ENCODE measurements at regions not wholly inside any gene's neighbourhood (a gene's known extent, or its start where the extent isn't known, plus 50 kb on each side); places are given as distances from the start of the nearest gene placed in this dataset.

GRCh38 chr9:135268981-135269380, 181.5 kb downstream of the OLFM1 start:
- Mint-ChIP-seq H3K4me1 (ENCODE audit: low read depth) (no peaks in the 10 kb centered on the region), H3K27me3 (ENCODE audit: low read depth) (no peaks in the 10 kb centered on the region), H3K27ac (no peak overlapping the region), H3K9me3 (peaks cover 5% of the 10 kb centered on the region), H3K36me3 (ENCODE audit: low read depth) (no peaks in the 10 kb centered on the region), H3K4me3 (no peak overlapping the region)
- DNase-seq (ENCODE audit: low spot score): no peak

DNA sequence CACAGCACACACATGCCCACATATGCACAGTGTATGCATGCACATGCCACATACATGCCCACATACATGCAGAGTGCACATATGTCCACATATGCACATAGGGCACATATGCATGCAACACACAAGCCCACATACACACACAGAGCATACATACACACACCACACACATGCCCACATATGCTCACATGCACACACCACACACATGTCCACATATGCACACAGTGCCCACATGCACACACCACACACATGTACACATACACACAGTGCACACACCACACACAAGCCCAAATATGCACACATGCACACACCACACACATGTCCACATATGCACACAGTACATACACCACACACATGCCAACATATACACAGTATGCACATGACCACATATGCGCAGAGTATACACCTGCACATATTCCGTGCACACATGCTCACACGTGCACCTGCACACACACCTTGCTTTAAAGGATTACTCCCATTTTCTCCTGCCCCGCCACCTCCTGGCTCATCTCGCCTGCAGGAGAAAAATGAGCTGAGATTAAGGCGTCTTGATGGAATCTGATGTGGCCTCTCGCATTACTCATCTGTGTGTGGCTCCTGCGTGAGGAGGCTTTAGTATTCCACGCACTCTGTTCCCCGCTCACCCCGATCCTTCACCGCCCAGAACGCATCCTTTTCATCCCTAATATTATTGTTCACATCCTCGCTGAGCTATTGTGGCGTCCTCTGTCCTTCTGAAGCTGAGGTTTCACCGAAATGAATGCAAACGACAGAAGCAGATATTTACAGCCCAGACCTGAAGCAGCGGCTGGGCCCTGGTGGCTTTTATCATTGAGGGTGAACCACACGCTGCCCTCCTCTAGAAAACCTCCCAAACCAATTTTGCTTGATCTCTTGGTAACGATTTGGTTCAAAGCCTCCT, 182.7 kb downstream of the OLFM1 start:
- Mint-ChIP-seq H3K36me3 (ENCODE audit: low read depth) (no peaks in the 10 kb centered on the region), H3K27me3 (ENCODE audit: low read depth) (no peaks in the 10 kb centered on the region), H3K9me3 (peaks cover 5% of the 10 kb centered on the region), H3K4me1 (ENCODE audit: low read depth) (no peaks in the 10 kb centered on the region), H3K4me3 (no peak overlapping the region), H3K27ac (no peak overlapping the region)
- DNase-seq (ENCODE audit: low spot score): no peak

DNA sequence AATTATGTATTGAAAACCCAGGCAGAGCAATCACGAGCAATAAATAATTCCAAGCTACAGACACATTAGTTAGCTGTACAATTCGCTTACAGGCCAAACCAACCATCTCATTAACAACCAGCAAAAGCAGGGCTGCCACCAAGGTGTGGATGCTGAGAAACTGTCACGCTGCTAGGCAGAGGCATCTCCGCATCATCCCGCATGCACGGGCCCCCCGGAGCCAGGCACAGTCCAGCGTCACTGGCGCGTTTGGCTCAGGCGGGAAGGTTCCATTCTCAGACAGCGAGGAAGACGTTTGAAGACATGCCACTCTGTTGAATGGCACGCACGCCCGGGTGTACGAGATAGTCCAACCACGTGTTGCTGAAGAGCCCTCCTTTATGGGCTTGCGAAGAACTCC, 184.0 kb downstream of the OLFM1 start:
- Mint-ChIP-seq H3K4me1 (ENCODE audit: low read depth) (no peaks in the 10 kb centered on the region), H3K4me3 (no peak overlapping the region), H3K27ac (no peak overlapping the region), H3K36me3 (ENCODE audit: low read depth) (no peaks in the 10 kb centered on the region), H3K27me3 (ENCODE audit: low read depth) (no peaks in the 10 kb centered on the region), H3K9me3 (peaks cover 5% of the 10 kb centered on the region)
- no peak for DNase-seq (ENCODE audit: low spot score)

GRCh38 chr9:135272608-135273007, 185.1 kb downstream of the OLFM1 start:
- Mint-ChIP-seq H3K36me3 (ENCODE audit: low read depth) (no peaks in the 10 kb centered on the region), H3K4me1 (ENCODE audit: low read depth) (no peaks in the 10 kb centered on the region), H3K9me3 (peaks cover 5% of the 10 kb centered on the region), H3K27ac (no peak overlapping the region), H3K4me3 (no peak overlapping the region), H3K27me3 (ENCODE audit: low read depth) (no peaks in the 10 kb centered on the region)
- DNase-seq (ENCODE audit: low spot score): no peak

GRCh38 chr9:135273008-135273407, 185.5 kb downstream of the OLFM1 start:
- peaks cover 5% of the 10 kb centered on the region for H3K9me3 Mint-ChIP-seq
- DNase-seq (ENCODE audit: low spot score): no peak
- H3K27ac Mint-ChIP-seq: no peak overlapping the region
- H3K36me3 Mint-ChIP-seq (ENCODE audit: low read depth): no peaks in the 10 kb centered on the region
- H3K4me1 Mint-ChIP-seq (ENCODE audit: low read depth): no peaks in the 10 kb centered on the region
- H3K27me3 Mint-ChIP-seq (ENCODE audit: low read depth): no peaks in the 10 kb centered on the region
- no peak overlapping the region for H3K4me3 Mint-ChIP-seq

DNA sequence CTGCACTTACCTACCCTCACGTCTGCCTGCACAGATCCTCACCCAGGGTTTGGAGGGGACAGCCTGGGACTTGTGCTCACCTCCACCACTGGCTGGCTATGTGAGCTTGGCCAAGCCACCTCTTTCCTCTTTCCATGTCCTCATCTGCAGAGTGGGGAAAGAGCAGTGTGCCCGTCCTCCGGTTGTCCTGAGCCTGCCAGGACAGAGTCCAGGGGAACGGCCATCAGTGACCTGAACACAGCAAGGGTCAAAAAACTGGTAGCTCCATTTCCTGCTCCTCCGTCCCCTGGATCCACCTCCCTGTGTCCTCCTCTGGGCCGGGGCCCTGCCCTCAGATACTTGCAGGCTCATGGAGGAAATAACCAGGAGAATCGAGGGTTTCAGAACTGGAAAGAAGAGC, 187.7 kb downstream of the OLFM1 start:
- DNase-seq (ENCODE audit: low spot score): no peak
- Mint-ChIP-seq H3K4me3 (no peak overlapping the region), H3K27me3 (ENCODE audit: low read depth) (no peaks in the 10 kb centered on the region), H3K36me3 (ENCODE audit: low read depth) (no peaks in the 10 kb centered on the region), H3K9me3 (no peaks in the 10 kb centered on the region), H3K4me1 (ENCODE audit: low read depth) (no peaks in the 10 kb centered on the region), H3K27ac (no peak overlapping the region)

DNA sequence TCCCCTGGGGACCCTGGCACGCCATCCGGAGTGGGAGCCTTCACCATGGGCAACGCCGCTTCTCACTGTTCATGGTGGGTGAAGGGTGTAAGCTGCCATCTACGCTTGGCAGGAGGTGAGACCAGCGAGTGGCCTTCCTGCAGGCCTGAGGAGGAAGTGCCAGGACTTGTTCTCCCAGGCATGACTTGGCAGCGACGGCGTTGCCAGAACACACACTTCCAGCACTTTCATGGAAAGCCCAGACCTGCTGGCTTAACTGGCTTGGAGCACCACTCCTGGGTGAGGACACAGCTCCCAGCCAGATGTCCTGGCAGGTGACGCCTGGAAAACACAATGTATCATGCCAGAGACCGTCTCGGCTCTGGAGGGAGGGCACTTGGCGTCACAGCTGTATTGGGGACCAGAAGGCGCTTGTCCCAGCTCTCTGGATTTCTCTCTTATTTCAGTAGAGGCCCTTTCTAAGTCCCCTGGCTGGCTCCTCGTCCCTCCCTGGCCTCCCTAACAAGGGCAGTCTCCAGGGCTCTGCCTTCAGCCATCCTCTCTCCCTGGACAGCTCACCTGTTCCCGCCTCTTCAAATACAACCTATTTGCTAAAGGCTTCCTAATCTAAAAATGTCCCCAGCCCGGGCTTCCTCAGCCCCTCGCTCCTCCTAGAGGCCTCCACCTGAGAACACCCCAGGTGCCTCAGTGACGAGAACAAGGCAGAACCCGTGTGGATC, 188.3 kb downstream of the OLFM1 start:
- DNase-seq (ENCODE audit: low spot score): no peak
- no peaks in the 10 kb centered on the region for H3K9me3 Mint-ChIP-seq
- no peaks in the 10 kb centered on the region for H3K27me3 Mint-ChIP-seq (ENCODE audit: low read depth)
- H3K4me1 Mint-ChIP-seq (ENCODE audit: low read depth): no peaks in the 10 kb centered on the region
- no peaks in the 10 kb centered on the region for H3K36me3 Mint-ChIP-seq (ENCODE audit: low read depth)
- no peak overlapping the region for H3K27ac Mint-ChIP-seq
- H3K4me3 Mint-ChIP-seq: no peak overlapping the region

- Mint-ChIP-seq H3K27me3 (ENCODE audit: low read depth) (no peaks in the 10 kb centered on the region), H3K4me1 (ENCODE audit: low read depth) (no peaks in the 10 kb centered on the region)
- no peak for DNase-seq (ENCODE audit: low spot score)
These were observed 190.0 kb downstream of the OLFM1 start for GRCh38 chr9:135277219-135278201.

DNA sequence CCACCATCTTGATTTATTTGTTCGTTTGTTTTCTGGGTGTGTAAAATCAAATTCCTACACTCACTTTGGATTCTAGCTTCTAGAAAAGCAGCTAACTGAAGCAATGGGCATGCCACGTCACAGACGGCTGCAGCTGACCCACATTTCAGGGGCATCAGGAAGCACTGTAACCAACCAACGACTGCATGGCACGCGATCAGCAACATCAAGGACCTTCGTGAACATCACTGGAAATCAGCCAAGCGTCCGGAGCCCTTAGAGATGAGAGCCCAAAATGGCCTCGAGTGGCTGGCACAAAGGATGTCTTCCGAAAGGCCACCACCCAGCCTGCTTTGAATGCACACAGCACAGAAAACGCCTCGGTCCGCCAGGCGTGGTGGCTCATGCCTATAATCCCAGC, 191.1 kb downstream of the OLFM1 start:
- no peaks in the 10 kb centered on the region for H3K4me1 Mint-ChIP-seq (ENCODE audit: low read depth)
- H3K9me3 Mint-ChIP-seq: no peaks in the 10 kb centered on the region
- no peak for DNase-seq (ENCODE audit: low spot score)
- H3K4me3 Mint-ChIP-seq: no peak overlapping the region
- no peaks in the 10 kb centered on the region for H3K36me3 Mint-ChIP-seq (ENCODE audit: low read depth)
- no peaks in the 10 kb centered on the region for H3K27me3 Mint-ChIP-seq (ENCODE audit: low read depth)
- no peak overlapping the region for H3K27ac Mint-ChIP-seq

More at GRCh38 chr9:135277219-135278201, 190.0 kb downstream of the OLFM1 start:
- no peak overlapping the region for H3K27ac Mint-ChIP-seq
- no peak overlapping the region for H3K4me3 Mint-ChIP-seq
- H3K9me3 Mint-ChIP-seq: no peaks in the 10 kb centered on the region
- no peaks in the 10 kb centered on the region for H3K36me3 Mint-ChIP-seq (ENCODE audit: low read depth)

- no peaks in the 10 kb centered on the region for H3K4me1 Mint-ChIP-seq (ENCODE audit: low read depth)
- H3K27me3 Mint-ChIP-seq (ENCODE audit: low read depth): no peaks in the 10 kb centered on the region
- H3K9me3 Mint-ChIP-seq: no peaks in the 10 kb centered on the region
- DNase-seq (ENCODE audit: low spot score): no peak
- H3K4me3 Mint-ChIP-seq: no peak overlapping the region
- no peak overlapping the region for H3K27ac Mint-ChIP-seq
- no peaks in the 10 kb centered on the region for H3K36me3 Mint-ChIP-seq (ENCODE audit: low read depth)
These were observed 191.9 kb downstream of the OLFM1 start for GRCh38 chr9:135279385-135279784.

- Mint-ChIP-seq H3K9me3 (no peaks in the 10 kb centered on the region), H3K36me3 (ENCODE audit: low read depth) (no peaks in the 10 kb centered on the region), H3K27ac (no peak overlapping the region), H3K4me1 (ENCODE audit: low read depth) (no peaks in the 10 kb centered on the region), H3K27me3 (ENCODE audit: low read depth) (no peaks in the 10 kb centered on the region), H3K4me3 (no peak overlapping the region)
- DNase-seq (ENCODE audit: low spot score): no peak
These were observed 192.4 kb downstream of the OLFM1 start for GRCh38 chr9:135279834-135280393.

GRCh38 chr9:135280666-135281065, 193.2 kb downstream of the OLFM1 start:
- Mint-ChIP-seq H3K4me3 (no peak overlapping the region), H3K9me3 (no peaks in the 10 kb centered on the region), H3K27me3 (ENCODE audit: low read depth) (no peaks in the 10 kb centered on the region), H3K27ac (no peak overlapping the region), H3K4me1 (ENCODE audit: low read depth) (no peaks in the 10 kb centered on the region), H3K36me3 (ENCODE audit: low read depth) (no peaks in the 10 kb centered on the region)
- no peak for DNase-seq (ENCODE audit: low spot score)

DNA sequence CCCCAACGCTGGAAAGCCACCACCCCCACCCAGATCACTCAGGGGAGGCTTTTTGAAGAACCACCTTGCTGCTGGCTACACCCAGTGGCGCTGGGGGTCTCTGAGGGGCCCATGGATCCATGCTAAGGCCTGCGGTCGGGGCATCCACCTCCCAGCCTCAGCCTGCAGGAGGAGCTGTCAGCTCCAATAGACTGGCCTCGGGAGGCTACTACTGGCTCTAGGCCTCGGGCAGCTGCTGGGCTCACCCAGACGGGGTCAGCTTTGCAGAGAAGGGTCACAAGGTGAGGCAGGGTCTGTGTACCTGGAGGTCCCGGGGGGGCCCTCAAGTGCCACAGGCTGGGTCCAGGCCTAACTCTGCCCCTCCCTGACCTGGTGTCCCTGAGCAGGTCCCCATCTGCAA, 193.7 kb downstream of the OLFM1 start:
- no peaks in the 10 kb centered on the region for H3K9me3 Mint-ChIP-seq
- H3K27me3 Mint-ChIP-seq (ENCODE audit: low read depth): no peaks in the 10 kb centered on the region
- H3K4me1 Mint-ChIP-seq (ENCODE audit: low read depth): no peaks in the 10 kb centered on the region
- DNase-seq (ENCODE audit: low spot score): no peak
- H3K27ac Mint-ChIP-seq: no peak overlapping the region
- H3K4me3 Mint-ChIP-seq: no peak overlapping the region
- H3K36me3 Mint-ChIP-seq (ENCODE audit: low read depth): no peaks in the 10 kb centered on the region

Data from T-helper 2 cell treated with Interferon-gamma antibody and Interleukin-4, amounts not matched to agents 5 μg/mL and 100 μg/mL, for 36 hours (primary cell).